Activated CD8-positive, alpha-beta memory T cell treated with anti-CD3 and anti-CD28 coated beads, Interleukin-2, amount 10 ng/mL, durations not matched to agents 7 days and 5 days (primary cell): ENCODE measurements at regions not wholly inside any gene's neighbourhood (a gene's known extent, or its start where the extent isn't known, plus 50 kb on each side); places are given as distances from the start of the nearest gene placed in this dataset.

Source experiments
- ATAC-seq: fragments of 150-1000 bp; cut with Tn5 transposase; one replicate; pipeline ENCODE4 v1.10.0; 2021; ENCODE audit warnings: moderate library complexity
- CTCF ChIA-PET: fragments of 350-600 bp; sonication (Branson Sonifier 250); formaldehyde crosslinking; loops from one replicate; lab custom pipeline; 2021; ENCODE audit warnings: antibody characterized with exemption; lab: Charles Lee
- DNase-seq: peaks from one replicate; pipeline ENCODE4 v3.0.0-alpha.2; 2020
- H3K27ac Mint-ChIP-seq: one replicate; pipeline ENCODE4 v1.8.0; 2021; ENCODE audit warnings: mild to moderate bottlenecking, mixed read lengths
- H3K27me3 Mint-ChIP-seq: one replicate; pipeline ENCODE4 v1.8.0; 2021; ENCODE audit warnings: mixed read lengths
- H3K36me3 Mint-ChIP-seq: one replicate; pipeline ENCODE4 v1.8.0; 2021; ENCODE audit warnings: mild to moderate bottlenecking, mixed read lengths
- H3K4me1 Mint-ChIP-seq: one replicate; pipeline ENCODE4 v1.8.0; 2021; ENCODE audit warnings: mixed read lengths
- H3K4me3 Mint-ChIP-seq: one replicate; pipeline ENCODE4 v1.8.0; 2021; ENCODE audit warnings: mild to moderate bottlenecking, moderate library complexity, mixed read lengths
- H3K9me3 Mint-ChIP-seq: one replicate; pipeline ENCODE4 v1.8.0; 2022; ENCODE audit warnings: low read depth, mixed read lengths

- no peak for ATAC-seq
- Mint-ChIP-seq H3K4me1 (no peaks in the 10 kb centered on the region), H3K27ac (no peak overlapping the region), H3K9me3 (peaks cover 2% of the 10 kb centered on the region), H3K36me3 (no peaks in the 10 kb centered on the region), H3K4me3 (no peak overlapping the region), H3K27me3 (no peaks in the 10 kb centered on the region)
- DNase-seq, result no peak
- CTCF ChIA-PET, result no interaction called here
These were observed 240.3 kb upstream of the PEX5L start for GRCh38 chr3:180277041-180277440.

DNA sequence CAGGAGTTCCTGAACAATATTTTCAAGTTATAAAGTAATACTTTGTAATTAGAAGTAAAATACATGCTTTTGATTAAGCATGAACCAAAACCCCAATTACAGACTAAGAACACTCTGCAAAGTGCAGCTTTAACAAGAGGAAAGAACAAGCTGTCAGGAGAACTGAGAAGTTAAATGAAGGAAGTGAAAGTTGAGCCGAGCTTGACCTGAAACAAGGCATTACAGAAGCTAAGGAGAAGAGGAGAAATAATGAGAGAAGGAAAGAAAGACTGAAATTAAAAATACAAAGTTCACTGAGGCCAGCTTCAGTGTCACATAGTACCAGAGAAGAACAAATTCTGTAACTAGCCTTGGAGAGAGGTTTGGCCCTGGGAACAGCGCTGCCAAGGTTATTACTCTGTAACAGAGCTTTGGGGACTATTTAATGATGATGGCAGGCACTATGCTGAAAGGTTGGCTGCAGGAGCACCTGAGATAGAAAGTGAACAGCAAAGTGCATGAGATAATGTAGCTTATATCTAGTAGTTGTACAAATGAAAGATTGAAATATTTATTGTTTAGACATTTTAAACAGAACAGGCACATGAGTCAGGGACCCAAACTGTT lies 241.9 kb upstream of the PEX5L start:
- H3K9me3 Mint-ChIP-seq, result peaks cover 2% of the 10 kb centered on the region
- H3K36me3 Mint-ChIP-seq, result no peaks in the 10 kb centered on the region
- H3K4me3 Mint-ChIP-seq, result no peak overlapping the region
- DNase-seq (no peak), ATAC-seq (no peak)
- H3K4me1 Mint-ChIP-seq, result no peaks in the 10 kb centered on the region
- H3K27me3 Mint-ChIP-seq, result no peaks in the 10 kb centered on the region
- no peak overlapping the region for H3K27ac Mint-ChIP-seq
- CTCF ChIA-PET, result no interaction called here

DNA sequence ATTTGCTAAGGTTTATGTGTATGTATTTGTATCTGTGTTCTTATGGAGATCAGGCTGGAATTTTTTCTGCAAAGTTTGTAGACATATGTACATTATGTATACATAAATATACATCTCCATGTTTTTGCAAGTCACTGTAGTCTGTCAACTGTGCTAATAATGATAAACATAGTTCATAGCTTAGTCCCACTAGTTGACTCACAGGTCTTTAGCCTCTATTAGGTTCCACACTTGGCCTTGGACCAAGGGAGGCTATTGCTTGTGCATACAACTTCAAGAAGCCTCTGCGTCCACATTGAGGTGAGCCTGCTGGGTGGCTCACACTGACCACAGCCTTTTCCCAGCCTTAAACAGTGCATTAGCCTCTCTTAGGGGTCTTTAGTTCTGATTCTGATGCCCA lies 243.8 kb upstream of the PEX5L start:
- no peaks in the 10 kb centered on the region for H3K9me3 Mint-ChIP-seq
- no peaks in the 10 kb centered on the region for H3K27me3 Mint-ChIP-seq
- DNase-seq (no peak), ATAC-seq (no peak)
- CTCF ChIA-PET, result no interaction called here
- H3K27ac Mint-ChIP-seq, result no peak overlapping the region
- H3K4me1 Mint-ChIP-seq, result no peaks in the 10 kb centered on the region
- no peak overlapping the region for H3K4me3 Mint-ChIP-seq
- no peaks in the 10 kb centered on the region for H3K36me3 Mint-ChIP-seq

DNA sequence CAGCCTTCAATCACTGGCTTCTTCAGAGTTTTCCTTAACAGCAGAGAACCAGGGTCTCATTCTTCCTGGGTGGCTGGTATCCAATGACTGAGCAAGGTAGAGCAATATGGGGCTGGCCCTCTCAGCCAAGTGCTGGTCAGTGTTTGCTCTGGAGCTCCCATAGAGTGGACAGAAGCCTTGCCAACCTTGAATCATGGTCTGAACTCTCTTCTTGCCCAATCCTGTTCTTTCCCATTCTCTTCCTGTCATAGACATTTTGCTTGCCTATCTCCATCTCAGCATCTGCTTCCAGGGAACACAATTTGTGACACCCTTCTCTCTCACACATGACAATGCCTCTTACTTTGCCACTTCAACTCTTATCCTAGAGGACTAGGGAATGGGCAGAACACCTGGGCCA lies 245.6 kb upstream of the PEX5L start:
- DNase-seq, result no peak
- Mint-ChIP-seq H3K9me3 (no peaks in the 10 kb centered on the region), H3K36me3 (no peaks in the 10 kb centered on the region), H3K4me1 (no peaks in the 10 kb centered on the region), H3K27ac (no peak overlapping the region), H3K4me3 (no peak overlapping the region), H3K27me3 (no peaks in the 10 kb centered on the region)
- CTCF ChIA-PET, result no interaction called here
- ATAC-seq, result no peak

GRCh38 chr3:180283251-180283650 lies 246.5 kb upstream of the PEX5L start:
- CTCF ChIA-PET, result interaction anchor here (1.5 kb wide), 1 partner anchor 43 kb away, joined by 3 read pairs; no protein-coding TSS in a partner anchor
- H3K27ac Mint-ChIP-seq, result no peak overlapping the region
- ATAC-seq (no peak), DNase-seq (no peak)
- H3K9me3 Mint-ChIP-seq, result no peaks in the 10 kb centered on the region
- no peak overlapping the region for H3K4me3 Mint-ChIP-seq
- H3K4me1 Mint-ChIP-seq, result no peaks in the 10 kb centered on the region
- H3K36me3 Mint-ChIP-seq, result no peaks in the 10 kb centered on the region
- H3K27me3 Mint-ChIP-seq, result no peaks in the 10 kb centered on the region

DNA sequence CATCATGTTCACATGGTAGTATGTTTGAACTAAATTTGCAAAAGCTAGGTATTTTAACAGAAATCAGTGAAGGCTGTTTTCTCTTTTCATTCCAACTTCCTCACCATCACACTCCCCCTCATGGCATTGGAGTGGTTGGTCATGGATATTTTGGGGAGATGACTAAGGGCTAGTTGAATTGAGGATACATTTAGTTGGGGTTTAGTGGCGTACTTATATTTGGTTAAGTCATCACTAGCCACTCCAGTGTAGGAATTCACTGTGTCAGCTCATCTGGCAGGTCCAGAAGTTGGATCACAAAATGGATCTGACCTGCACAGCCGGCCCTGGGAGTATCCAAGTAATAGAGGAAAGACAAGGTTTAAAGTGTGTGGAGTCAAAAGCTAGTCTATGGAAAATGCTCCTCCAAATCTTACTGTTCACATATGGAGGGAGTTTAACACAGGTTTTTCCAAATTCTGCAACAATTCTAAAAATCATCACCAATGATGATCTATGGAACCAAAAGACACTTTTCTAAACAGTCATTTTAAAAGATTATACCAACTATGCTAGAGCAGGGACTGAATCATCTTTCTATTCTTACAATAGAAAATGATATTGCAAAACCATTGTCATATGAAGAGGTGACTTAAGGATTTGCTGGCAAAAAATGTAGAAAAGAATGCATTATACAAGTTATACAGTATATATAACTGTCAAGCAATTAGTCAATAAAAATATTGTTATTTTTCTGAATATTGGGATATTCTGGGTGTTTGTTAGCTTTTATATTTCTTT lies 247.8 kb upstream of the PEX5L start:
- H3K4me3 Mint-ChIP-seq, result no peak overlapping the region
- H3K9me3 Mint-ChIP-seq, result no peaks in the 10 kb centered on the region
- no peak for DNase-seq
- H3K27ac Mint-ChIP-seq, result no peak overlapping the region
- CTCF ChIA-PET, result interaction anchor here (1.5 kb wide), 1 partner anchor 44 kb away, joined by 3 read pairs; no protein-coding TSS in a partner anchor
- H3K27me3 Mint-ChIP-seq, result no peaks in the 10 kb centered on the region
- H3K4me1 Mint-ChIP-seq, result no peaks in the 10 kb centered on the region
- no peak for ATAC-seq
- no peaks in the 10 kb centered on the region for H3K36me3 Mint-ChIP-seq

DNA sequence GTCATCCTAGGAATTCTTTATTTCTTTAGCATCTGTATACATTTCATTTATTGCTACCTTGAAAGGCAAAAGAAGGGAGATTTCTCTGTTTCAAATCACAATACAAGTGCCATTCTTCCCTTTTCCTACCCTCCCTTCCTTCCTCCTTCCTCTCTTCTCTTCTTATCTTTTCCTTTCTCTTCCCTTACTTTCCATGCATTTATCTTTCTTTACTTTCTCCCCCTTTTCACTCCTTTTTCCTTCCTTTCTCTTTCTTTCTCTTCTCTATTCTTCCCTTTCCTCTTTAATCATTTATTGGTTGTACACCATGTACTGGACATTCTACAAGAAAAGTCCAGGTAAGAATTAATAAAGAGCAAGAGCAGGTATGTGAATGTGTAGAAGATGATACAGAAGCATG lies 251.0 kb upstream of the PEX5L start:
- no peaks in the 10 kb centered on the region for H3K9me3 Mint-ChIP-seq

GRCh38 chr3:180288816-180289215 lies 252.1 kb upstream of the PEX5L start:
- Mint-ChIP-seq H3K27me3 (no peaks in the 10 kb centered on the region), H3K4me3 (no peak overlapping the region), H3K36me3 (no peaks in the 10 kb centered on the region), H3K9me3 (no peaks in the 10 kb centered on the region), H3K27ac (no peak overlapping the region), H3K4me1 (peaks cover 8% of the 10 kb centered on the region)
- ATAC-seq (no peak), DNase-seq (no peak)
- CTCF ChIA-PET, result no interaction called here

More for the DNA sequence above, 251.0 kb upstream of the PEX5L start:
- no peaks in the 10 kb centered on the region for H3K27me3 Mint-ChIP-seq
- CTCF ChIA-PET, result no interaction called here
- ATAC-seq, result no peak
- no peak overlapping the region for H3K27ac Mint-ChIP-seq
- no peak for DNase-seq
- H3K36me3 Mint-ChIP-seq, result no peaks in the 10 kb centered on the region
- H3K4me1 Mint-ChIP-seq, result peaks cover 8% of the 10 kb centered on the region
- no peak overlapping the region for H3K4me3 Mint-ChIP-seq

GRCh38 chr3:180290300-180290699 lies 253.6 kb upstream of the PEX5L start:
- H3K27ac Mint-ChIP-seq, result no peak overlapping the region
- no peak for DNase-seq
- H3K36me3 Mint-ChIP-seq, result no peaks in the 10 kb centered on the region
- peaks cover 8% of the 10 kb centered on the region for H3K4me1 Mint-ChIP-seq
- CTCF ChIA-PET, result no interaction called here
- ATAC-seq, result no peak
- H3K9me3 Mint-ChIP-seq, result no peaks in the 10 kb centered on the region
- no peaks in the 10 kb centered on the region for H3K27me3 Mint-ChIP-seq
- no peak overlapping the region for H3K4me3 Mint-ChIP-seq

DNA sequence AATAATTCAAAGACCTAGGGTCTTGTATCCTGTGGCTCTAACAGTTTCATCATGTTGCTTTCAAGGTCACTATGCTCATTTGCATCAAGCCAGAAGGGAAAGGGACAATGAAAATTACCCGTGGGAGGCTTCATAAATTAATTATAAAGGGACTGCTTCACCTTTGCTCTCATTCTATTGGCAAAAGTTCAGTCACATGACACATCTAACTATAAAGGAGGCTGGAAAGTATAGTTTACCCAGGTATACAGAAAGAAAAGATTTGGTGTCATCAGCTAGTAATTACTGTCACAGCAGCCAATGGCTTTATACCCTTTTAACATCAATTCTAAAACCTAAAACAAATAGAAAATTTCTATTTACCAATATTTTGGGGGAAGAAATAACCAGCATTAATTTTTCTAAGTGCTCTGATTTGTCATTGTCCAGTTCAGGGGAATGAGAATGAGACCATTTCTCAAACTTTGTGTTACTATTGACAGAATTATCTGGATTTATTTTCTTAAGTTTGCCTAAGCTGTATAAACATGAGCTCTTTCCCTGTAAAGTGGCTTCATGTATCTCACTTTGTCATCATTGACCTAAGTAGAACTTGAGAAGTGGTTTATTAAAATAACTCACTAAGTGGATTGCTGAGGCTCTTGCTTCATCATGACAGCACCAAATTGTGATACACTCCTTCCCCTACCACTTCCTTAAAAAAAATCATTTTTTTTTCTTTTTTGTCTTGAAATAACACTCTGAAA lies 257.7 kb upstream of the PEX5L start:
- H3K4me1 Mint-ChIP-seq, result peaks cover 8% of the 10 kb centered on the region
- no peak overlapping the region for H3K27ac Mint-ChIP-seq
- H3K36me3 Mint-ChIP-seq, result no peaks in the 10 kb centered on the region
- no peaks in the 10 kb centered on the region for H3K9me3 Mint-ChIP-seq
- no peak overlapping the region for H3K4me3 Mint-ChIP-seq
- ATAC-seq (no peak), DNase-seq (no peak)
- H3K27me3 Mint-ChIP-seq, result no peaks in the 10 kb centered on the region
- CTCF ChIA-PET, result interaction anchor here (0.6 kb wide), 1 partner anchor 645 kb away, joined by 4 read pairs; no protein-coding TSS in a partner anchor

DNA sequence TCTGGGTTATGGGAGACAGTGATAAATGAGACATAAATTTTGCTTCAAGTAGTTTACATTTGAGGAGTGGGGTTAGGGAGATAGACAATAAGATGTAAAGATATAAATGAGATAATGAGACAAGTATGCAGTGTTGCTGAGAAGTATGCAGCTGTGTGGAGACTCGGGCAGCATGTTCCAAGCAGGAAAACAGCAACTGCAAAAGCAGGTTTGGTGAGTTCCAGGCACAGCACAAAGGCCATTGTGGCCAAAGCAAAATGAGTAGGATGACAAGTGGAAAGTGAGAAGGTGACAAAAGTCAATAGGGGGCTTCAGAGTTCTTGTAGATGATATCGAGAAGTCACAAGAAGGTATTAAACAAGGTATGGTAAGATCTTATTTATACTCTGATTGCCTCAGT lies 259.1 kb upstream of the PEX5L start:
- H3K27ac Mint-ChIP-seq, result no peak overlapping the region
- no peak overlapping the region for H3K4me3 Mint-ChIP-seq
- CTCF ChIA-PET, result no interaction called here
- H3K9me3 Mint-ChIP-seq, result no peaks in the 10 kb centered on the region
- H3K36me3 Mint-ChIP-seq, result no peaks in the 10 kb centered on the region
- H3K27me3 Mint-ChIP-seq, result no peaks in the 10 kb centered on the region
- ATAC-seq (no peak), DNase-seq (no peak)
- H3K4me1 Mint-ChIP-seq, result peaks cover 5% of the 10 kb centered on the region

- Mint-ChIP-seq H3K9me3 (no peaks in the 10 kb centered on the region), H3K27ac (no peak overlapping the region), H3K4me3 (no peak overlapping the region), H3K36me3 (no peaks in the 10 kb centered on the region), H3K4me1 (peaks cover 1% of the 10 kb centered on the region), H3K27me3 (no peaks in the 10 kb centered on the region)
- DNase-seq (no peak), ATAC-seq (no peak)
- CTCF ChIA-PET, result no interaction called here
These were observed 260.2 kb upstream of the PEX5L start for GRCh38 chr3:180296971-180297370.

- peaks cover 5% of the 10 kb centered on the region for H3K4me1 Mint-ChIP-seq
- no peaks in the 10 kb centered on the region for H3K9me3 Mint-ChIP-seq
- H3K27ac Mint-ChIP-seq, result no peak overlapping the region
- ATAC-seq, result no peak
- H3K27me3 Mint-ChIP-seq, result no peaks in the 10 kb centered on the region
- CTCF ChIA-PET, result no interaction called here
- H3K36me3 Mint-ChIP-seq, result no peaks in the 10 kb centered on the region
- no peak for DNase-seq
- H3K4me3 Mint-ChIP-seq, result no peak overlapping the region
These were observed 269.4 kb upstream of the PEX5L start for GRCh38 chr3:180306155-180306554.

- Mint-ChIP-seq H3K27me3 (no peaks in the 10 kb centered on the region), H3K36me3 (no peaks in the 10 kb centered on the region), H3K27ac (no peak overlapping the region), H3K4me1 (peaks cover 6% of the 10 kb centered on the region), H3K4me3 (no peak overlapping the region), H3K9me3 (no peaks in the 10 kb centered on the region)
- ATAC-seq (no peak), DNase-seq (no peak)
- CTCF ChIA-PET, result no interaction called here
These were observed 270.0 kb upstream of the PEX5L start for GRCh38 chr3:180306691-180307090.
